HEK293T (cell line): ENCODE measurements at regions not wholly inside any gene's neighbourhood (a gene's known extent, or its start where the extent isn't known, plus 50 kb on each side); places are given as distances from the start of the nearest gene placed in this dataset.

Experiments
- CTCF ChIA-PET: fragments of 350-600 bp; formaldehyde crosslinking; extraction: SDS; loops from one replicate; lab custom pipeline; 2021; ENCODE audit warnings: antibody characterized with exemption, inconsistent platforms; lab: Yijun Ruan, JAX
- POLR2A ChIA-PET: fragments of 350-600 bp; formaldehyde crosslinking; extraction: SDS; loops from one replicate; lab custom pipeline; 2020; ENCODE audit warnings: antibody characterized with exemption, inconsistent platforms; lab: Yijun Ruan, JAX
- DNase-seq: peaks from one replicate; pipeline ENCODE4 v3.0.0; 2012; ENCODE audit warnings: mixed read lengths; ENCODE audit errors: extremely low spot score
- ARNT ChIP-seq: fragments of 450-650 bp; IDR thresholded peaks from 2 replicates; pipeline ENCODE4 v1.6.1; 2017; ENCODE audit warnings: mild to moderate bottlenecking
- BHLHE40 ChIP-seq: fragments of 450-650 bp; IDR thresholded peaks from 2 replicates; pipeline ENCODE4 v1.6.1; 2016; ENCODE audit warnings: mild to moderate bottlenecking, moderate library complexity, borderline replicate concordance
- CTBP1 ChIP-seq: fragments of 450-650 bp; IDR thresholded peaks from 2 replicates; pipeline ENCODE4 v1.6.1; 2016; ENCODE audit warnings: borderline replicate concordance
- ELF4 ChIP-seq: fragments of 450-650 bp; IDR thresholded peaks from 2 replicates; pipeline ENCODE4 v1.6.1; 2017; ENCODE audit warnings: antibody characterized with exemption
- FOXA1 ChIP-seq: fragments of 450-650 bp; IDR thresholded peaks from 2 replicates; pipeline ENCODE4 v1.6.1; 2016; ENCODE audit warnings: mild to moderate bottlenecking
- FOXK2 ChIP-seq: fragments of 450-650 bp; IDR thresholded peaks from 2 replicates; pipeline ENCODE4 v1.6.1; 2016; ENCODE audit warnings: mild to moderate bottlenecking
- FOXM1 ChIP-seq: fragments of 450-650 bp; IDR thresholded peaks from 2 replicates; pipeline ENCODE4 v1.6.1; 2017; ENCODE audit warnings: mild to moderate bottlenecking, borderline replicate concordance
- HDGF ChIP-seq: fragments of 450-650 bp; IDR thresholded peaks from 2 replicates; pipeline ENCODE4 v1.6.1; 2017; ENCODE audit warnings: antibody characterized with exemption, borderline replicate concordance
- L3MBTL2 ChIP-seq: fragments of 450-650 bp; conservative IDR thresholded peaks from 2 replicates; pipeline ENCODE4 v1.6.1; 2016; ENCODE audit warnings: mild to moderate bottlenecking
- LEF1 ChIP-seq: fragments of 450-650 bp; IDR thresholded peaks from 2 replicates; pipeline ENCODE4 v1.6.1; 2017; ENCODE audit warnings: mild to moderate bottlenecking, borderline replicate concordance
- NFRKB ChIP-seq: fragments of 450-650 bp; IDR thresholded peaks from 2 replicates; pipeline ENCODE4 v1.6.1; 2016; ENCODE audit warnings: mild to moderate bottlenecking, moderate library complexity
- PKNOX1 ChIP-seq: fragments of 450-650 bp; IDR thresholded peaks from 2 replicates; pipeline ENCODE4 v1.6.1; 2016
- SP1 ChIP-seq: fragments of 450-650 bp; IDR thresholded peaks from 2 replicates; pipeline ENCODE4 v1.6.1; 2017
- SUZ12 ChIP-seq: fragments of 450-650 bp; IDR thresholded peaks from 2 replicates; pipeline ENCODE4 v1.6.1; 2016; ENCODE audit warnings: mild to moderate bottlenecking
- TARDBP ChIP-seq: fragments of 450-650 bp; IDR thresholded peaks from 2 replicates; pipeline ENCODE4 v1.6.1; 2016
- ZNF384 ChIP-seq: fragments of 450-650 bp; IDR thresholded peaks from 2 replicates; pipeline ENCODE4 v1.6.1; 2016

DNA sequence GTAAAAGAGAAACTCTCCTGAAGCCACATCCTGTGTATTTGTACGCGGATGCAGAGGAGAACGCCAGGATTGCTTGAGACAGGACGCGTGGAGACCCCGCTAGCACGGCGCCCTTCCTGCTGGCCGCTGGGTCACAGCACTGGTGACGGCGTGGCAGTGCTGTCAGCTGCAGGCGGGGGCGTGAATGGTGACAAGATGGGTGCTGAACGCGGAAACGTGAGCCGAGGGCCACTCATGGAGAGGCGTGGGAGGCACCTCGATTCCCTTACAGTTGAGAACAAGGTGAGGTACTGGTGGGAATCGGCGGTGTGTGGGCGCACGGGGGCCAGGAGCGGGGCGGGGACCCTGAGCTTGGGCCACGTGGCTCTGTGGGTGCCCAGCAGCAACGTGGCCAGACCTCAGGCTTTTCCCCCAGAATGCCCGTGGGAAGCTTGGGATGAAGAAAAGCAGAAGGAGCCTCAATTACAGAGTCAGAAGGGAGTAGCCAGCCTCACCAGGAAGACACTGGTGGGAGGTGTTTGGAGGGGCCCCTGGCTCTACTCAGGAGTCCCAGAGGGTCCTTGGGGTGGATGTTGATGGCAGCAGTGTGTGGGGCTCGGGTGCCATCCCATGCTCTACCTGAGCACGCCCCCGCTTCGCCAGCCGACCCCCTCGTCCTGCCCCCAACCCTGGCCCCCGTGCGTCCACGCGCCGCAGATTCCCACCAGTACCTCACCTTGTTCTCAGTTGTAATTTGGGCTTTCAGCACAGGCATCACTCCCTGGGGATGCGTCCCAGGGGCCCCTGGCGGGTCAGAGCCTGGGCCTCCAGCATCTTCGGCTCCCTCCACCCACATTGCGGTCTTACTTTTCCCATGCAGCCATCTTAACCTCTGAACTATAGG is 208.4 kb upstream of the TCERG1L start:
- CTCF ChIA-PET = no interaction called here
- no peak for DNase-seq
- POLR2A ChIA-PET = no interaction called here
- TF ChIP-seq ARNT = no peak
- no peak for TF ChIP-seq FOXK2
- TF ChIP-seq NFRKB = no peak
- no peak for TF ChIP-seq SP1
- TF ChIP-seq PKNOX1 = no peak
- TF ChIP-seq HDGF = no peak
- no peak for TF ChIP-seq ZNF384
- TF ChIP-seq FOXM1 = no peak
- no peak for TF ChIP-seq BHLHE40
- TF ChIP-seq ELF4 = no peak
- TF ChIP-seq LEF1 = no peak
- TF ChIP-seq CTBP1 = no peak
- no peak for TF ChIP-seq SUZ12
- TF ChIP-seq L3MBTL2 = no peak
- TF ChIP-seq FOXA1 = no peak
- TF ChIP-seq TARDBP = no peak

DNA sequence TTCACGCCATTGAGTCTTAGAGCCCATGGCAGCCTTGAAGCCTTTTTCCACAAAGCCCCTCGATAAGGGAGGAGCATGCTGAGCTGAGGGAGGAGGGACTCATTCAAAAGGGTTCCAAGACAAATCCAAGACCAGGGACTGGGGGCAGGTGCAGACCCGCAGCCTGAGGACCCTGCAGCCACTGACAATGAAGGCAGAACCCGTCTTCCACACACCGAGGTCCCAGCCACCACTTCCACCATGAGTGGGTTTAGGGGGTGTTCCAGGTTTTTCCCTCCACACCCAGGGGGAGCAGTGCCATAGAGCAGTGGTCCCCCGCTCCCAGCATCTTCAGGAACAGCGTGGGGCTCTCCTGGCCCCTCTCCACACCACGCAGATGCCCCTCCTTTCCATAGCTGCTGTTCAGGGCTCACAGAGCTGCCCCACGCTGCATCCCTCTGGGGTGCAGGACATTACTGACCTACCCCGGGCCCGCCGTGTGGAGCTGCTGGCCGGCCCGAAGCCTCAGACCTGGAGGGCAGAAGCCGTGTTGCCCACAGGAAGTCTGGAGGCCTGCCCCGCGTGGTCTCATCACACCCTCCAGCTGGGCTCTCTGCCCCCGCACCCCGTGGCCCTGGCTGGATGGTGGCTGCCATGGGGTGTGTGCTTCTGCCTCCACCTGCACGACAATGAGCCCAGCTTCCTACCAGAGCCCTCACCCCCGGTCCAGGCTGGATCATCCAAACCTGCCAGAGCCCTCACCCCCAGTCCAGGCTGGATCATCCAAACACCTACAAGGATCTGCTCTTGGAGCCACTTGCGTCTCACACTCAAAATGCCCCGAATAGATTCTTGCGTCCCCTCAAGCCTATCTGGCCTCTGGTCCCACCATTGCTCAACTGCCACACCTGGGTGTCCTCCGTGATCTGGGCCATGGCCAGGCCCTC is 220.0 kb upstream of the TCERG1L start:
- TF ChIP-seq ARNT (no peak), CTBP1 (no peak), LEF1 (no peak), HDGF (no peak), FOXM1 (no peak), SUZ12 (no peak), NFRKB (no peak), ZNF384 (no peak), BHLHE40 (no peak)
- no peak for DNase-seq
- CTCF ChIA-PET = no interaction called here
- POLR2A ChIA-PET = no interaction called here

DNA sequence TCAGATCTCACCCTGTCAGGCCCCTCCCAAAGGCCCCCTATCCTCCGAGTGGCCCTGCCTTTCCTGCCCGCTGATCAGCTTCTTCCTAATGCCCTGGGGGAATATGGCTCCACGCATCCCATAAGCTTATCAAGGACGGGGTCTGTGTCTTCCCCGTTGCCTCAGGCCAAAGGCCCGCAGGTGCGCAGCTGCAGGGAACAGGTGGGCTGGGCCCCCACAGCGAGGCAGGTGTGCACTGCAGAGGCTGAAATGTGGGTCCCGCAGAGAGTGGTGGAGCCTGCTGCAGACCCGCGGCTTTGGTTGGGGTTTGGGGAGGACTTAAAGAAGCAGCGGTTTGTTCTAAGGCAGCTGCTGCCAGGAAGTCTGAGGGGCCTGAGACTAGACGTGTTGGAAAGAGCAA is 220.8 kb upstream of the TCERG1L start:
- no peak for DNase-seq
- ChIA-PET POLR2A (no interaction called here), CTCF (no interaction called here)
- TF ChIP-seq SUZ12 (no peak), CTBP1 (no peak), FOXM1 (no peak), BHLHE40 (no peak), LEF1 (no peak), ELF4 (no peak), FOXA1 (no peak), FOXK2 (no peak)

DNA sequence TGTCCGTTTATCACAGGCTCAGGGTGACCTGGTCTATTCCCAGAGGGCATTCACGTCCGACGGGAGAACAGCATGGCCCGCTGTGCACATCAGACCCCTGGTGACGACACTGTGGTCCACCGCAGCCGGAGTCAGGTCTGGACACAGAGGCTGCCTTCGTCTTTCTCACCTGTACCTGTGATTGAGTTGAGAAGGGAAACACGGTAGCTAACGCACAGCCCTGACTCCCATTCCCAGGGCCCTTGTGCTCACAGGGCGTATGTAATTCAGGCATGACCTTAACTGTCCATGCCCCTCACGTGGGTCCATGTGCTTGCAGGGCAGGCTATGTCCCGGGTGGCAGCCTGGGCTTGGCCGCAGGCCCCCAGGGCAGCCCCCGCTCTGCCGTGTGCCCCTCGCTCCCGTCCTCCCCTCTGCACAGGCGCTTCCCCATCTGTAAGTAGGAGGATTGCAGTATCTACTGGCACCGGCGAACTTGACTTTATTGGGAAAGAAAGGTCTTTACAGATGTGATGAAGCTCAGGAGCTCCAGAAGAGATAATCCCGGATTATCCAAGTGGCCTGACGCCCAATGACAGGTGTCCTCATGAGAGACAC is 221.3 kb upstream of the TCERG1L start:
- POLR2A ChIA-PET = no interaction called here
- CTCF ChIA-PET = no interaction called here
- TF ChIP-seq FOXA1 (no peak), BHLHE40 (no peak), ELF4 (no peak), L3MBTL2 (no peak), CTBP1 (no peak), TARDBP (no peak), NFRKB (no peak), ARNT (no peak), HDGF (no peak), FOXK2 (no peak), SUZ12 (no peak), LEF1 (no peak), FOXM1 (no peak), ZNF384 (no peak), SP1 (no peak), PKNOX1 (no peak)
- DNase-seq = no peak

DNA sequence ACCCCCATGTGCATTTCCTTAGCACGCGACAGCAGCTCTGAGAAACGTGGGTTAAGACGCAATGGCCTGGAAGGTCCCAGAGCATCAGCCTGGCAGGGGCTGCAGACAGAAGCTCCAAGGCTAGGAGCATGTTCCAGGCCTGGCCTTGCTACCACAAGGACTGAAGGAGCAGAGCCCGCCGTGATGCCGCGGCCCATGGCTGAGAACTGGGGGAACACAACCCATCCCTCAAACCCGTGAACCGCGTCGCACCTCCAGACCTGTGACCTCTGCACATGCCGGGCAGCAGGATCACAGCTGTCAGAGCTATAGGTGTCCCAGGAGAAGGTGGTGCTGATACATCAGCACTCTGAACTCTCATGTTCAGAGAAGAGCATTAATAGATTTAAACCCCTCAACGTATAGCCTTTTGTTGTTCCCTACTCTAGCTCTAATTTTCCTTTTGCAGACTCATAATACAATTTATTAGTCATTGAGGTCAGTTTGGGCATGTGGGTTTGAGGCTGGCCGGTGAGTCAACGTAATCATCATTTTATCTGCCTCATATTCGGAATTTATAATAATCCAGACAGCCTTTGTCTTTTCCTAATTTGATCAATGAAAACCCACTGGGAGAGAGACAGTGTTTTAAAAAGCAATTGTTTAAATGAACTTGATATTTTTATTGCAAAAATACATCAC is 222.5 kb upstream of the TCERG1L start:
- ChIA-PET POLR2A (no interaction called here), CTCF (no interaction called here)
- DNase-seq = no peak
- TF ChIP-seq ARNT (no peak), SP1 (no peak), FOXA1 (no peak), PKNOX1 (no peak), CTBP1 (no peak), L3MBTL2 (no peak), NFRKB (no peak), FOXM1 (no peak), ELF4 (no peak)
